Activated CD4-positive, alpha-beta T cell treated with anti-CD3 and anti-CD28 coated beads for 36 hours (primary cell): ENCODE measurements at regions not wholly inside any gene's neighbourhood (a gene's known extent, or its start where the extent isn't known, plus 50 kb on each side); places are given as distances from the start of the nearest gene placed in this dataset.
"Not testable (repeated sequence)": the region's sequence is repeated elsewhere in the genome, so short reads cannot be mapped to it uniquely, and the experiment has no call there.

Experiments
- ATAC-seq: fragments of 200-7000 bp; cut with Tn5 transposase; one replicate; pipeline ENCODE4 v1.10.0; 2021; ENCODE audit warnings: mild to moderate bottlenecking, moderate library complexity
- CTCF ChIA-PET: fragments of 350-600 bp; sonication (Branson Sonifier 250); formaldehyde crosslinking; loops from one replicate; lab custom pipeline; 2021; ENCODE audit warnings: antibody characterized with exemption; lab: Charles Lee
- POLR2A ChIA-PET: fragments of 350-600 bp; sonication (Branson Sonifier 250); formaldehyde crosslinking; loops from one replicate; lab custom pipeline; 2021; ENCODE audit warnings: antibody characterized with exemption, inconsistent platforms; lab: Charles Lee
- DNase-seq: peaks from one replicate; pipeline ENCODE4 v3.0.0-alpha.2; 2020
- H3K27ac Mint-ChIP-seq: one replicate; pipeline ENCODE4 v1.8.0; 2021; ENCODE audit warnings: mixed read lengths
- H3K27me3 Mint-ChIP-seq: one replicate; pipeline ENCODE4 v1.8.0; 2021; ENCODE audit warnings: mixed read lengths
- H3K36me3 Mint-ChIP-seq: one replicate; pipeline ENCODE4 v1.8.0; 2021; ENCODE audit warnings: low read depth, mixed read lengths
- H3K4me1 Mint-ChIP-seq: one replicate; pipeline ENCODE4 v1.8.0; 2021; ENCODE audit warnings: mixed read lengths
- H3K4me3 Mint-ChIP-seq: one replicate; pipeline ENCODE4 v1.8.0; 2021; ENCODE audit warnings: mild to moderate bottlenecking, moderate library complexity, mixed read lengths
- H3K9me3 Mint-ChIP-seq: one replicate; pipeline ENCODE4 v1.8.0; 2021; ENCODE audit warnings: low read depth, mixed read lengths
- intact Hi-C, 2 experiments: fragments of 100-400 bp; cut with DNase I in 1 of 2; cut with micrococcal nuclease in 1 of 2; formaldehyde crosslinking; loops; one replicate each; pipeline versions ENCODE4 v1.14.2 to v1.15.1; 2022 to 2024; cut with DNase I, micrococcal nuclease

DNA sequence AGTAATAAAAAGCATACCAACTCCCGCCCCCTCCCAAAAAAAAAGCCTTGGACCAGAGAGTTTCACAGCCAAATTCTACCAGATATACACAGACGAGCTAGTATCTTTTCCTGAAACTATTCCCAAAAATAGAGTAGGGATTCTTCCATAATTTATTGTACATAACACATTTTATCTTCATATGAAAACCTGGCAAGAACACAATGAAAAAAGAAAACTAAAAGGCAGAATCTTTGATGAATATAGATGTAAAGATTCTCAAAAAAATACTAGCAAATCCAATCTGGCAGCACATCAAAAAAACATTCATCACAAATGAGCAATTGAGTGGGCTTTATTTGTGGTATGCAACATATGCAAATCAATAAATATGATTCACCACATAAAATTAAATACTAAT lies 798.8 kb downstream of the CDH18 start:
- Mint-ChIP-seq H3K27me3 (no peaks in the 10 kb centered on the region), H3K4me1 (no peaks in the 10 kb centered on the region), H3K36me3 (no peaks in the 10 kb centered on the region), H3K9me3 (peaks cover 12% of the 10 kb centered on the region), H3K4me3 (no peak overlapping the region), H3K27ac (no peak overlapping the region)
- intact Hi-C loops, result no loop called here
- ChIA-PET POLR2A (no interaction called here), CTCF (interaction anchor here (0.5 to 1.0 kb wide), 2 partner anchors 10 to 18 kb away, joined by 3 read pairs; no protein-coding TSS in a partner anchor)
- no peak for DNase-seq
- ATAC-seq, result no peak

DNA sequence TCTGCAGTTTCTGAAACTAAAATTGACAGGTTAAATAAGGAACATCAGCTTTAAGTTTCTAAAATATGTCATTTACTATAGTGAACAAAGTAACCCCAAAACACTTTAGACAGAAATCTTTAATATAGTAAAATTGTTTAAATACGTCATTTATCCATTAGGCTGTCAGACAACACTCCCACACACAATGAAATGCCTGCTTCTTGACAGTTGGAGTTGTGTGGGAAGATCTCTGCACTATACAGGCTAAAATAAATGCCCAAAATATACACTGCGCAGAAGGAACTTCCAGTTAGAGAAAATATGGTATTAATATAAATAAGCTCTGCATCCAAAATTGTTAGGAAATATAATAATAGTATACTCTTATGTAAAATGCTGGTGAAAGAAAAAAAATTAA lies 794.4 kb downstream of the CDH18 start:
- DNase-seq (no peak), ATAC-seq (no peak)
- Mint-ChIP-seq H3K9me3 (peaks cover 9% of the 10 kb centered on the region), H3K4me3 (no peak overlapping the region), H3K36me3 (no peaks in the 10 kb centered on the region), H3K27me3 (no peaks in the 10 kb centered on the region), H3K27ac (no peak overlapping the region), H3K4me1 (no peaks in the 10 kb centered on the region)
- ChIA-PET CTCF (no interaction called here), POLR2A (no interaction called here)
- intact Hi-C loops, result no loop called here

DNA sequence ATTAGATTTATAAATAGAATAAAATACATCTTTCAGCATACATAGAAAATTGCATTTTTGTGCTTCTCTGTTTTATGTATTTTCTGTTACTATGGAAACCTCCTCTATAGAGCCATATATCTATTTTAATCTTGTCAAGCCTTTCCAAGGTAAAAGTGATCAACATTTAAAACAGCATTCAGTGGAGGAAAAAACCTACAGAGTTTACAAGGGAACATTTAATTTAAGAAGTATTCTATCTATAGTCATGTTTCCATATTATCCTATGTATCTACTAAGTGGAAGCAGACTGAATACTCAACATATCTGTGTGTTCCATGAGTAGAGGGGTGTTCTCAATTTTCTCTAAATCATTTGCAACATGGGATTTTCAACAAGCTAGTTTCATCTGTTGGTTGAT lies 791.4 kb downstream of the CDH18 start:
- H3K36me3 Mint-ChIP-seq, result no peaks in the 10 kb centered on the region
- intact Hi-C loops, result no loop called here
- H3K27ac Mint-ChIP-seq, result no peak overlapping the region
- H3K4me3 Mint-ChIP-seq, result no peak overlapping the region
- H3K4me1 Mint-ChIP-seq, result no peaks in the 10 kb centered on the region
- no peaks in the 10 kb centered on the region for H3K27me3 Mint-ChIP-seq
- DNase-seq (no peak), ATAC-seq (no peak)
- ChIA-PET CTCF (no interaction called here), POLR2A (no interaction called here)
- H3K9me3 Mint-ChIP-seq, result peaks cover 4% of the 10 kb centered on the region

DNA sequence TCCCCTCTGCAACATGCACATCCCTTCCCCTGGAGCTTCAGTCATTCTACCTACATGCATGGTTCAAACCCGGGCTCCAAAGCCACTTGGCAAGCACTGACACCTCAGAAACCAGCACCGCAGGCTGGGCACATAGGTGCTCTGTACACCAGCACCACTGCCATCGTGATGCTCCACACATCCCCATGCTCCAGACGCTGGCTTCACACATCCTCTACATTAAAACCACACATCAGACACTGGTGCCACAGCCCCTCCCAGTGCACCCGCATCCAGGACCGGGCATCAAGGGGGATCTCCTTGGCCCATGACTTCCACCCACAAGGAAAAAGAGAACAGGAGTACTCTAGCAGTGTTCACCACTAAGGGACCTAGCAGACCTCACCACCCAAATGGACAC lies 787.7 kb downstream of the CDH18 start:
- no peaks in the 10 kb centered on the region for H3K36me3 Mint-ChIP-seq
- DNase-seq (no peak), ATAC-seq (no peak)
- no peak overlapping the region for H3K27ac Mint-ChIP-seq
- POLR2A ChIA-PET, result no interaction called here
- peaks cover 2% of the 10 kb centered on the region for H3K9me3 Mint-ChIP-seq
- intact Hi-C loops, result no loop called here
- no peaks in the 10 kb centered on the region for H3K4me1 Mint-ChIP-seq
- CTCF ChIA-PET, result no interaction called here
- H3K27me3 Mint-ChIP-seq, result no peaks in the 10 kb centered on the region
- H3K4me3 Mint-ChIP-seq, result no peak overlapping the region

DNA sequence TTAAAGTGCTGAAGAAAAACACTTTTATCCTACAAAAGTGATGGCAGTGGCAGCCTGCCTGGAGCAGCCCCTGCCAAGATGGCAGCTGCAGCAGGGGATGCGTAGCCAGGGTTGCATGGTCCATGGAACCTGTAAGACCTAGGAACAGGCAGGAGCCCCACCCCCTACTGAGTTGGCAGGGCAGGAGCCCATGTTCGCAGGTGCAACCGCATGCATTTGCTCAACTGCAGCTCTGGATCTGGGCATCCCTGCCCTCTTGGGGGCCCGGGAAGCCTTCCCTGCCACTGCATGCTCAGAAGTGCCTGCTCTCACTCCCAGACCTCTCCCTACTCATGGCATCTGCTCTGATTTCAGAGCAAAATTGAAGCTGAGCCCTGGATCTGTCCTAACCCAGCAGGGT lies 779.6 kb downstream of the CDH18 start:
- H3K27ac Mint-ChIP-seq, result no peak overlapping the region

DNA sequence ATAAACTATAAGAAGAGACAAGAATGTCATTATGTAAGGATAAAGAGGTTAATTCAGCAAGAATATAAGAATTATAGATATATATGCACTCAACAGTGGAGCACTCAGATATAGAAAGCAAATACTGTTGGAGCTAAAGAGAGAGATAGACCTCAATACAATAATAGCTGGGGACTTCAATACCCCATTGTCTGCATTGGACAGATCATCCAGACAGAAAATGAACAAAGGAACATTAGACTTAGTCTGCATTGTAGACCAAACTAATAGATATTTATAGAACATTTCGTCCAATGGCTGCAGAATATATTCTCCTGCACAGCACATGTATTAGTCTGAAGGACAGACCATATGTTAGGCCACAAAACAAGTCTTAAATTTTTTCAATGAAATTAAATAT lies 777.1 kb downstream of the CDH18 start:
- Mint-ChIP-seq H3K36me3 (no peaks in the 10 kb centered on the region), H3K27ac (no peak overlapping the region)
- CTCF ChIA-PET, result no interaction called here

More for the DNA sequence above, 779.6 kb downstream of the CDH18 start:
- DNase-seq, result no peak
- ATAC-seq, result no peak
- Mint-ChIP-seq H3K4me3 (no peak overlapping the region), H3K4me1 (no peaks in the 10 kb centered on the region), H3K27me3 (no peaks in the 10 kb centered on the region), H3K36me3 (no peaks in the 10 kb centered on the region), H3K9me3 (peaks cover 11% of the 10 kb centered on the region)
- ChIA-PET POLR2A (no interaction called here), CTCF (interaction anchor here (0.6 kb wide), 1 partner anchor 170 kb away, joined by 3 read pairs; no protein-coding TSS in a partner anchor)
- intact Hi-C loops, result no loop called here

DNA sequence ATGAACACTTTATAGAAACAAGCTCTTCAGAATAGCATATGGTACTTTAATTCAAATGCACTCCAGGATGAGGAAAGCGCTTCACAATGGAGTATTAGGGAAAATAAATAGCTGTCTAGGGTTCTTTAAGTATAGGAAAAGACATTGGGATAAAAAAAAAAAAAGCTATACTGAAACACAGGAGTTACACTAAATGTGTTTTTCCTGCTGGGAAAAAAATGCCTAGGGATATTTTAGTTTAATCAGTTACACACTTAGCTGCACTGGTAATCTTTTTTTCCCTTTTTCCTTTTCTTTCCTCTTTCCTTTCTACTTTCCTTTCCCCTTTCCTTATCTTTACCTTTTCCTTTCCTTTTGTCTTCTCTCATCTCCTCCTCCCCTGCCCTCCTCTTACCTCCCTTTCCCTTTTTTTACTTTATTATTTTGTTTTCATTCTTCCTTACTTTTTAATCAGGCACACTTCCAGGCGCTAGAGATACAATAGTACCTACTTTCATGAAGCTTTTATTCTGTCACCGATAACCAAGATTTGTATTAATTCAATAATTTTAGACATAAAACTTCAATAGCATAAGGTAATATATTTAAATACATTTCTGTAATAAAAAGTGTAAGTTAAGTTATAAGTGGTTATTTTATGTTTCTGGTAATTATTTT lies 758.7 kb downstream of the CDH18 start:
- CTCF ChIA-PET, result interaction anchor here (0.5 kb wide), 1 partner anchor 976 kb away, joined by 5 read pairs; no protein-coding TSS in a partner anchor

More for the DNA sequence above, 777.1 kb downstream of the CDH18 start:
- Mint-ChIP-seq H3K27me3 (no peaks in the 10 kb centered on the region), H3K4me1 (no peaks in the 10 kb centered on the region), H3K4me3 (no peak overlapping the region), H3K9me3 (peaks cover 10% of the 10 kb centered on the region)
- POLR2A ChIA-PET, result no interaction called here
- intact Hi-C loops, result no loop called here
- DNase-seq, result no peak
- no peak for ATAC-seq

DNA sequence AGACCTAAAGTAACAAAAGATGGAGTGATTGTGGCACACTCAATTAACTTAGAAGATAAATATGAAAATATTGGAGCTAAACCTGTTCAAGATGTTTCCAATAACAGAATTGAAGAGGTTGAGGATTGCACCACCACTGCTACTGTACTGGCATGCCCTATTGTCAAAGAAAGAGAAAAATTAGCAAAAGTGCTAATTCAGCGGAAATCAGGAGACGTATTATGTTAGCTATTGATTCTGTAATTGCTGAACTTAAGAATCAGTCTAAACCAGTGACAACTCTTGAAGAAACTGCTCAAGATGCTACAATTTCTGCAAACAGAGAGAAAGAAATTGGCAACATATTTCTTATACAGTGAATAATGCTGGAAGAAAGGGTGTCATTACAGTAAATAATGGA lies 754.4 kb downstream of the CDH18 start:
- POLR2A ChIA-PET, result no interaction called here
- Mint-ChIP-seq H3K9me3 (peaks cover 5% of the 10 kb centered on the region), H3K36me3 (no peaks in the 10 kb centered on the region), H3K27ac (no peak overlapping the region), H3K4me1 (no peaks in the 10 kb centered on the region), H3K27me3 (no peaks in the 10 kb centered on the region), H3K4me3 (no peak overlapping the region)
- CTCF ChIA-PET, result no interaction called here
- intact Hi-C loops, result no loop called here
- no peak for DNase-seq
- ATAC-seq, result no peak

More for the DNA sequence above, 758.7 kb downstream of the CDH18 start:
- POLR2A ChIA-PET, result no interaction called here
- intact Hi-C loops, result no loop called here
- no peaks in the 10 kb centered on the region for H3K4me1 Mint-ChIP-seq
- no peak overlapping the region for H3K27ac Mint-ChIP-seq
- no peaks in the 10 kb centered on the region for H3K36me3 Mint-ChIP-seq
- H3K4me3 Mint-ChIP-seq, result no peak overlapping the region
- H3K9me3 Mint-ChIP-seq, result peaks cover 1% of the 10 kb centered on the region
- no peak for DNase-seq
- no peak for ATAC-seq
- no peaks in the 10 kb centered on the region for H3K27me3 Mint-ChIP-seq

DNA sequence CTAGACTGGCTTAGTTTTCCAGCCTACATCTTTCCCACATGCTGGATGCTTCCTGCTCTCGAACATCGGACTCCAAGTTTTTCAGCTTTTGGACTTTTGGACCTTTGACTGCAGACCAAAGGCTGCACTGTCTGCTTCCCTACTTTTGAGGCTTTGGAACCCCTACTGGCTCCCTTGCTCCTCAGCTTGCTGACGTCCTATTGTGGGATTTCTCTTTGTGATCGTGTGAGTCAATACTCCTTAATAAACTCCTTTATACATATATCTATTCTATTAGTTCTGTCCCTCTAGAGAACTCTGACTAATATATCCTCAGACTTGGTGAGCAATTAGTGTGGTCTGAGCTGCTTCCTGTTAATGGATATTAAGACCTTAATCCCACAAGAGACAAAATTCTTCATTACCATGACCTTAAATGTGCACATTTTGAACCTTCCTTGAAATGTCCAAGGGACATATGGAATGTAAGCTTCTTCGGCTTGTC lies 752.9 kb downstream of the CDH18 start:
- Mint-ChIP-seq H3K36me3 (no peaks in the 10 kb centered on the region), H3K27me3 (no peaks in the 10 kb centered on the region), H3K4me1 (no peaks in the 10 kb centered on the region), H3K4me3 (no peak overlapping the region), H3K27ac (no peak overlapping the region), H3K9me3 (peaks cover 8% of the 10 kb centered on the region)
- DNase-seq, result no peak
- intact Hi-C loops, result no loop called here
- ChIA-PET POLR2A (no interaction called here), CTCF (no interaction called here)
- ATAC-seq, result no peak

DNA sequence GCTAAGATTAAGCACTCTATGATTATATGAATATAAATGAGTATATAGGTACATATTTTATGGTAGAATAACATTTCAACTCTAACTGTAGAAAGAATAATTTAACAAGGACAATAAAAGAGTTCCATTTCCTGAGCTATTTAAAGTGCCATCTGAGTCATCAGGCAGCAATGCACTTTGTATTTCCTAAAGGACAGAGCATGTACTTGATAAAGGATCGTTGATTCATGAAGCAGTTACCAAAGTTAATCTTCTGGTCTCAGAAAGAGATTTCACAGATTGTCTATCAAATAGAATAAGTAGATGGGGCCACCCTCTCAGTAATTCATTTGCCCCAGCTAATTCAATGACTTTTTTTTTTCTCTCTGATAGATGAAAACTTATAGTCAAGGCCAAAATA lies 747.8 kb downstream of the CDH18 start:
- intact Hi-C loops, result no loop called here
- no peak for DNase-seq
- no peak for ATAC-seq
- ChIA-PET POLR2A (no interaction called here), CTCF (no interaction called here)
- peaks cover 9% of the 10 kb centered on the region for H3K9me3 Mint-ChIP-seq
- H3K4me1 Mint-ChIP-seq, result no peaks in the 10 kb centered on the region
- no peak overlapping the region for H3K4me3 Mint-ChIP-seq
- H3K27me3 Mint-ChIP-seq, result no peaks in the 10 kb centered on the region
- H3K36me3 Mint-ChIP-seq, result no peaks in the 10 kb centered on the region
- no peak overlapping the region for H3K27ac Mint-ChIP-seq

DNA sequence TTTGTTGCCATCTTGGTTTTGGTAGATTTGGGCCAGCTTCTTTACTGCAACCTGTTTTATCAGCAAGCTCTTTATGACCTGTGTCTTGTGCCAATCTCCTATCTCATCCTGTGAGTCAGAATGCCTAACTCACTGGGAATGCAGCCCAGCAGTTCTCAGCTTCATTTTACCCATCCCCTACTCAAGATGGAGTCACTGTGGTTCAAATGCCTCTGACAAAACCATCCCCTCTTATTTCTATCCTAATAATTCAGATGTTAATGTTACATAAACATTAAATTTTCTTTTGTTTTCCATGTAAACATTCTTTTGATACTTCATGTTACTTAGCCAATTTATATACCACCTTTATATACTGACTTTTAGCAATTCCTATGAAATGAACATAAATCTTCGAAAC lies 746.3 kb downstream of the CDH18 start:
- DNase-seq (no peak), ATAC-seq (no peak)
- no peaks in the 10 kb centered on the region for H3K36me3 Mint-ChIP-seq
- H3K27me3 Mint-ChIP-seq, result no peaks in the 10 kb centered on the region
- no peak overlapping the region for H3K4me3 Mint-ChIP-seq
- ChIA-PET CTCF (no interaction called here), POLR2A (no interaction called here)
- H3K4me1 Mint-ChIP-seq, result no peaks in the 10 kb centered on the region
- intact Hi-C loops, result no loop called here
- no peak overlapping the region for H3K27ac Mint-ChIP-seq
- peaks cover 18% of the 10 kb centered on the region for H3K9me3 Mint-ChIP-seq

DNA sequence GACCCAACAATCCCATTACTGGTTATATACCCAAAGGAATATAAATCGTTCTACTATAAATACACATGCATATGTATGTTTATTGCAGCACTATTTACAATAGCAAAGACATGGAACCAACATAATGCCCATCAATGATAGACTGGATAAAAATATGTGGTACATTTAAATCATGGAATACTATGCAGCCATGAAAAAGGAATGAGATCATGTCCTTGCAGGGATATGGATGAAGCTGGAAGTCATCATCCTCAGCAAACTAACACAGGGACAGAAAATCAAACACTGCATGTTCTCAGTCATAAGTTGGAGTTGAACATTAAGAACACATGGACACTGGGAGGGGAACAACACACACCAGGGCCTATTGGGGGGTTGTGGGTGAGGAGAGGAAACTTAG lies 741.8 kb downstream of the CDH18 start:
- H3K36me3 Mint-ChIP-seq, POLR2A ChIA-PET, H3K4me1 Mint-ChIP-seq, H3K4me3 Mint-ChIP-seq, CTCF ChIA-PET, intact Hi-C loops, ATAC-seq, H3K27ac Mint-ChIP-seq, H3K27me3 Mint-ChIP-seq, DNase-seq: not testable (repeated sequence)
- H3K9me3 Mint-ChIP-seq, result peaks cover 13% of the 10 kb centered on the region
